ENCODE measurements at regions not wholly inside any gene's neighbourhood (a gene's known extent, or its start where the extent isn't known, plus 50 kb on each side); places are given as distances from the start of the nearest gene placed in this dataset.
"Not testable (repeated sequence)": the region's sequence is repeated elsewhere in the genome, so short reads cannot be mapped to it uniquely, and the experiment has no call there.

GRCh38 chr3:72081471-72082185, 296.7 kb upstream of the PROK2 start:
- no peak overlapping the region for H3K4me3 ChIP-seq (ENCODE audit: low read depth, low read length)

- H3K4me3 ChIP-seq (ENCODE audit: low read depth, low read length) = no peak overlapping the region
Measured at GRCh38 chr3:72080800-72081199, 295.9 kb upstream of the PROK2 start.

- H3K4me3 ChIP-seq (ENCODE audit: low read depth, low read length) = no peak overlapping the region
Measured at GRCh38 chr3:72080095-72080494, 295.1 kb upstream of the PROK2 start.

GRCh38 chr3:72079369-72079872, 294.5 kb upstream of the PROK2 start:
- H3K4me3 ChIP-seq (ENCODE audit: low read depth, low read length) = no peak overlapping the region

GRCh38 chr3:72078676-72079368, 293.9 kb upstream of the PROK2 start:
- H3K4me3 ChIP-seq (ENCODE audit: low read depth, low read length) = no peak overlapping the region

GRCh38 chr3:72077473-72078259, 292.7 kb upstream of the PROK2 start:
- H3K4me3 ChIP-seq (ENCODE audit: low read depth, low read length) = no peak overlapping the region

GRCh38 chr3:72075848-72076247, 290.9 kb upstream of the PROK2 start:
- not testable (repeated sequence) for H3K4me3 ChIP-seq (ENCODE audit: low read depth, low read length)

GRCh38 chr3:72071624-72072023, 286.7 kb upstream of the PROK2 start:
- H3K4me3 ChIP-seq (ENCODE audit: low read depth, low read length) = no peak overlapping the region

- H3K4me3 ChIP-seq (ENCODE audit: low read depth, low read length) = no peak overlapping the region
Measured at GRCh38 chr3:72070005-72070404, 285.1 kb upstream of the PROK2 start.

GRCh38 chr3:72069543-72069942, 284.6 kb upstream of the PROK2 start:
- H3K4me3 ChIP-seq (ENCODE audit: low read depth, low read length) = no peak overlapping the region

GRCh38 chr3:72068621-72069020, 283.7 kb upstream of the PROK2 start:
- no peak overlapping the region for H3K4me3 ChIP-seq (ENCODE audit: low read depth, low read length)

GRCh38 chr3:72067721-72068120, 282.8 kb upstream of the PROK2 start:
- H3K4me3 ChIP-seq (ENCODE audit: low read depth, low read length) = no peak overlapping the region

- no peak overlapping the region for H3K4me3 ChIP-seq (ENCODE audit: low read depth, low read length)
Measured at GRCh38 chr3:72065872-72066641, 281.1 kb upstream of the PROK2 start.

GRCh38 chr3:72065236-72065635, 280.3 kb upstream of the PROK2 start:
- no peak overlapping the region for H3K4me3 ChIP-seq (ENCODE audit: low read depth, low read length)

GRCh38 chr3:72064727-72065126, 279.8 kb upstream of the PROK2 start:
- H3K4me3 ChIP-seq (ENCODE audit: low read depth, low read length) = not testable (repeated sequence)

GRCh38 chr3:72062017-72062416, 277.1 kb upstream of the PROK2 start:
- H3K4me3 ChIP-seq (ENCODE audit: low read depth, low read length) = no peak overlapping the region

GRCh38 chr3:72060447-72061034, 275.6 kb upstream of the PROK2 start:
- H3K4me3 ChIP-seq (ENCODE audit: low read depth, low read length) = no peak overlapping the region

GRCh38 chr3:72058493-72059081, 273.6 kb upstream of the PROK2 start:
- H3K4me3 ChIP-seq (ENCODE audit: low read depth, low read length) = no peak overlapping the region

GRCh38 chr3:72055436-72055835, 270.5 kb upstream of the PROK2 start:
- H3K4me3 ChIP-seq (ENCODE audit: low read depth, low read length) = no peak overlapping the region

GRCh38 chr3:72054976-72055375, 270.0 kb upstream of the PROK2 start:
- H3K4me3 ChIP-seq (ENCODE audit: low read depth, low read length) = no peak overlapping the region

All from iPS-11a (cell line).